ENCODE measurements at regions not wholly inside any gene's neighbourhood (a gene's known extent, or its start where the extent isn't known, plus 50 kb on each side); places are given as distances from the start of the nearest gene placed in this dataset.

DNA sequence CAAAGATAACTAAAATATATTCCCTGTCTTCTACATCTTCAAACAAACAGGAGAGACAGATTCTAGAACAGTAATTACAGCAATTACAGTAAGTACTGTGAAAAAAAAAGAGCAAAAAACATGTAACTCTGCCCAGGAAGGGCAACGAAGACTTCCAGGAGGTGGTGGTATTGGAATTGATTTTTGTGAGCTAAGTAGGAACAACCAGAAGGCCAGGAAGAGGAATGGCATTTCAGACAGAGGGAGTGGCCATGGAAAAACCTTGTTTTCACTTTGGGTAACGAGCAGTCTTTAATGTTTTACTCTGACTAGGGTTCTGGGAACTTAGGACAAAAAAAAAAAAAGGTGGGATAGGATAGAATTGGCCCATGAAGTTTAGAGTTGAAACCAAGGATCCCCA, 196.3 kb upstream of the PLEKHG7 start:
- no peak for DNase-seq (ENCODE audit: low spot score)
- Histone ChIP-seq H3K4me1 (ENCODE audit: insufficient read depth, low read length, poor library complexity, severe bottlenecking) (no peaks in the 10 kb centered on the region), H3K36me3 (ENCODE audit: insufficient read depth, low read length, poor library complexity, severe bottlenecking) (no peaks in the 10 kb centered on the region), H3K9me3 (ENCODE audit: low read depth, low read length, poor library complexity, severe bottlenecking) (no peaks in the 10 kb centered on the region), H3K27ac (ENCODE audit: low read depth, low read length, poor library complexity, severe bottlenecking) (no peak overlapping the region), H3K4me3 (ENCODE audit: low read depth, low read length, poor library complexity, severe bottlenecking) (no peak overlapping the region), H3K27me3 (replicated peaks; ENCODE audit: insufficient read depth, low read depth, low read length, poor library complexity) (no peaks in the 10 kb centered on the region)
- BruUV-seq (replicated peaks) = no TSS peak
- intact Hi-C loops (cut with micrococcal nuclease; ENCODE audit: unreplicated experiment) = no loop called here
- ChIA-PET CTCF (no interaction called here), POLR2A (ENCODE audit: low non-redundant PET) (no interaction called here)
- no peak for TF ChIP-seq EZH2 (IDR thresholded peaks at IDR 0.05; ENCODE audit: borderline replicate concordance, low read depth, low read length, poor library complexity, severe bottlenecking)
- no peak for TF ChIP-seq CTCF (conservative IDR thresholded peaks at IDR 0.05; ENCODE audit: low read depth, low read length)

DNA sequence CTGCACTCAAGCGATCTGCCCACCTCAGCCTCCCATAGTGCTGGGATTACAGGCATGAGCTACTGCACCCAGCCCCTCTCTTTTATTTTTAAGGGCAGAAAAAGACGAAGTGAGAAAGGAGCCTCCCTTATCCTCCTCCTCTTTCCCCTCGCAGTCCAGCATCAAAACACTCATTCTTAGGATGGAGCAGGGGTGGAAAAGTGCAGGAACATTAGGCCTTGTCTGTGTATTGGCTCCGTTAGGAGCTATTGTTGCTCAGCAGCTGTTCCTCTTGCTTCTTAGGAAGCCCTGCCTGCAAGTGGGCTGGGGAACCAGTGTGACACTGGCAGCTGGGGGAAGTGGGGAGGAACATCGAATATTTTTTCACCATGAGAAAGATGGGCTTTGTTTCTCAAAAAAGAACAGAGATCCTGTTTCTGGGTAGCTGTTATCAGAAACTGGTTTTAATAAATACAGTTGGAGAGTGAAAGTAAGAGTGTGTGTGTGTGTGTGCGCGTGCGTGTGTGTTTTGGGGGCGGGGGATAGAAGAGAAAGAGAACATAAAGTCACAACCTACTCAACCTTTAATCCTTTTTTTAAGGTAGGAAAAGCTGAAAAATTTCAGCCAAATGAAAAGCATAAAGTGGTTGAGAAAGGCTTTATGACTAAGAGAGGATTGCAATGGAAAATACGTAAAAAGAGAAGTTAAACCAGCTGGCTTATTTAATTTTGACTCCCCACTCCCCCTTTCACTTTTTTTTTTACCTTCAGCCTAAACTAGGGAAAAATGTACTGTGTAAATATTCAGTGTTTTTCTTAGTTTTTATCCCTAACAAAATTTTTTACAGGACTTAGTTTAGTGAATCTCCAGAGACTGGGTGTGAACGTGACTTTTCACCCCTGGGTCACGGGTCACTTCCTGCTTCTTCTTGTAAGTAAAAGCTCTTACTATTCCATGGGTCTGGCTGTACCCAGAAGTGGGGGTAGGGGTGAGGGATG, 197.2 kb upstream of the PLEKHG7 start:
- Histone ChIP-seq H3K4me1 (ENCODE audit: insufficient read depth, low read length, poor library complexity, severe bottlenecking) (no peaks in the 10 kb centered on the region), H3K36me3 (ENCODE audit: insufficient read depth, low read length, poor library complexity, severe bottlenecking) (no peaks in the 10 kb centered on the region), H3K9me3 (ENCODE audit: low read depth, low read length, poor library complexity, severe bottlenecking) (no peaks in the 10 kb centered on the region), H3K27ac (ENCODE audit: low read depth, low read length, poor library complexity, severe bottlenecking) (no peak overlapping the region), H3K4me3 (ENCODE audit: low read depth, low read length, poor library complexity, severe bottlenecking) (no peak overlapping the region), H3K27me3 (replicated peaks; ENCODE audit: insufficient read depth, low read depth, low read length, poor library complexity) (no peaks in the 10 kb centered on the region)
- intact Hi-C loops (cut with micrococcal nuclease; ENCODE audit: unreplicated experiment) = no loop called here
- ChIA-PET POLR2A (ENCODE audit: low non-redundant PET) (interaction anchor here (0.6 kb wide), 1 partner anchor 1109 kb away, joined by 3 read pairs; no protein-coding TSS in a partner anchor), CTCF (no interaction called here)
- no TSS peak for BruUV-seq (replicated peaks)
- no peak for DNase-seq (ENCODE audit: low spot score)
- TF ChIP-seq CTCF (conservative IDR thresholded peaks at IDR 0.05; ENCODE audit: low read depth, low read length) = no peak
- no peak for TF ChIP-seq EZH2 (IDR thresholded peaks at IDR 0.05; ENCODE audit: borderline replicate concordance, low read depth, low read length, poor library complexity, severe bottlenecking)

DNA sequence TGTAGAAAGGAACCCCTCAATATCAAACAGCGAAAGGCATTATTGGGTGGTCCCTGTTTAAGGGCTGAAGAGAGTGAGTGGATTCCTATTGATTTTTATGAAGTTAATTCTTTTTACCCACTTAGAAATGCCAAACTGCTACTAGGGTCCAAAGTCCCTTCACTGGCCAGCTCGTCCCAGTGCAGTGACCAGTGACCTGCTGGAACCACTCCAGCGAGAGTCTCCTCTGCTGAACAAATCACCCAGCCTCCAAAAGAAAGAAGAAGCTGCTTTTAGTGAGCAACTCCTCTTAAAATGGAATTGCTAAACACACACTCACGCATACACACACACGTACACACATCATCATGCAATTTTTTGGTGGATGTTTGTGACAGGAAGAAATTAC, 198.2 kb upstream of the PLEKHG7 start:
- no peaks in the 10 kb centered on the region for H3K4me1 ChIP-seq (ENCODE audit: insufficient read depth, low read length, poor library complexity, severe bottlenecking)
- H3K4me3 ChIP-seq (ENCODE audit: low read depth, low read length, poor library complexity, severe bottlenecking) = no peak overlapping the region
- TF ChIP-seq CTCF (conservative IDR thresholded peaks at IDR 0.05; ENCODE audit: low read depth, low read length) = no peak
- no peak for TF ChIP-seq EZH2 (IDR thresholded peaks at IDR 0.05; ENCODE audit: borderline replicate concordance, low read depth, low read length, poor library complexity, severe bottlenecking)
- no peaks in the 10 kb centered on the region for H3K9me3 ChIP-seq (ENCODE audit: low read depth, low read length, poor library complexity, severe bottlenecking)
- ChIA-PET POLR2A (ENCODE audit: low non-redundant PET) (interaction anchor here (0.6 kb wide), 1 partner anchor 1108 kb away, joined by 3 read pairs; no protein-coding TSS in a partner anchor), CTCF (no interaction called here)
- DNase-seq (ENCODE audit: low spot score) = no peak
- intact Hi-C loops (cut with micrococcal nuclease; ENCODE audit: unreplicated experiment) = no loop called here
- BruUV-seq (replicated peaks) = no TSS peak
- no peaks in the 10 kb centered on the region for H3K27me3 ChIP-seq (replicated peaks; ENCODE audit: insufficient read depth, low read depth, low read length, poor library complexity)
- no peaks in the 10 kb centered on the region for H3K36me3 ChIP-seq (ENCODE audit: insufficient read depth, low read length, poor library complexity, severe bottlenecking)
- no peak overlapping the region for H3K27ac ChIP-seq (ENCODE audit: low read depth, low read length, poor library complexity, severe bottlenecking)

Measured in A673 (cell line).